ENCODE measurements at regions not wholly inside any gene's neighbourhood (a gene's known extent, or its start where the extent isn't known, plus 50 kb on each side); places are given as distances from the start of the nearest gene placed in this dataset.

DNA sequence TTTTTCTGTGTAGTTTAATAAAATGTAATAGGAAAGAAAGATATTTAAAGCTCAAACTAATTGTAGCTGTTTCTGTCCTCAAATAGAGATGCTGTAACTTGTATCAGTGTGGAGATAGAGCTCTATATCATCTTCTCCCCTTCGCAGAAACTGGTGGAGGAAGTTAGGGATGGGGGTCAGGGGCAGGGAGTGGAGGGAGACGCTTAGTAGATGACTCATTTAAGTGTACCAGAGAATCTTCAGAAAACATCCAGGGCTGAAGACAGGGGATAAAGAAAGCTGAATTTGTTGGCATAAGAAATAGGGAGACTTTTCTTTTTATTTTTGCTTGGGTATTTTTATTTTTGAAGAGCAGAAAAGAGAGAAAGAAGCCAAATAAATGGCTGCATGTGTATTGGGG is 282.6 kb upstream of the DPYD start:
- no peak for DNase-seq (ENCODE audit: low spot score)

DNA sequence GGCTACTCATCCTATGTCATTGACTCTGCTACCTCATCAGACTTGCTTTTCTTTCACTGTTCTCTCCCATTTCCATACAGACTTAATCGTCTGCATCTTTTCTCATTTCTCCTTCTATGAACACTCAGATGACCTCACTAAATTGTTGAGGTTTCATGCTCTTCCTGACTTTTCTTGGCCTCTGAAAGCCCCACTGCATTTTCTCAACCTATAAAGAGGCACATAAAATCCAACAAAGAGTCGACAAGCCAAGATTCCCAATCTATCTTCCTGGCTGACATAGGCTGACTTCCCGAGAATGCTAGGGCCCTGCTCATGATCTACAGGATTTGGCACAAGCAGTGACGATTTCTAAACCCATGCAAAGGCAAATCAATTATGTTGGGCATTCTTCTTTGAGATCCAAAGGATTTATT is 280.8 kb upstream of the DPYD start:
- peak; percentile 11 for DNase-seq (ENCODE audit: low spot score)

DNA sequence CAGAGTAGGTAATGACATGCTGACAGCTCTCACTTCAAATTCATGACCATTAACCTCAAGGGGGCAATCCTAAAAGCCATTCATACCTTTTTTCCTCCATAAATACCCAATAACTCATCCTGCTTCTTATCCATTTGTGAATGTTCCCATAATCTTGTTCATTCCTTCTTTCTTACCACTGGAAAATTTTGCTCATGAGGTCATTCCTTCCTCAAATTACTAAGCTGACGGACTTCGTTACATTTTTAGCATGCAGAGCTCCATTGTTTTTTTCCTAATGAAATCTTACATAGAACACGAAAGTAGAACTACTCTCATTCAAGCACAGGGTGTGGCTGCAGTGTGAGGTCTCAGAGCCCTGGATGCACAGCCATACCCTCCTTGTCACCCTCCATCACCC is 276.5 kb upstream of the DPYD start:
- DNase-seq (ENCODE audit: low spot score), result no peak

DNA sequence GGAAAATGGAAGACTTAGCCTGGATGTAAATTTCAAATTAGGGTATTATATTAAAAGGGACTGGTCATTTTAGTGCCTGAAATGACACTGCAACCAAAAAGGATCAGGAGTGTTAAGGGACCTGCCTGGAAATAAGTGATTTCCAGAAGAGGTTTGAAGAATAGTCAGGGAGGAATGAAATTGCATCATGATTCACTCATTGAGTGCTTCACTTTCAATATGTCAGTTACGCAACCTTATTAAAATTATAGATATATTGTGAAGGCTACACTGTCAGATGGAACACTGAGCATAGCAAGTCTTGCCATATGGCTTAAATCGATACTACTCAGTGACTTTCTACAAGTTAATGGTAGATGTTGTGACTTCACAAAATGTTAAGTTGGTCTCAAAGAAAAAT is 275.2 kb upstream of the DPYD start:
- no peak for DNase-seq (ENCODE audit: low spot score)

GRCh38 chr1:98188774-98189173 is 267.9 kb upstream of the DPYD start:
- no peak for DNase-seq (ENCODE audit: low spot score)

- DNase-seq (ENCODE audit: low spot score), result no peak
Measured at GRCh38 chr1:98184856-98185255, 264.0 kb upstream of the DPYD start.

DNA sequence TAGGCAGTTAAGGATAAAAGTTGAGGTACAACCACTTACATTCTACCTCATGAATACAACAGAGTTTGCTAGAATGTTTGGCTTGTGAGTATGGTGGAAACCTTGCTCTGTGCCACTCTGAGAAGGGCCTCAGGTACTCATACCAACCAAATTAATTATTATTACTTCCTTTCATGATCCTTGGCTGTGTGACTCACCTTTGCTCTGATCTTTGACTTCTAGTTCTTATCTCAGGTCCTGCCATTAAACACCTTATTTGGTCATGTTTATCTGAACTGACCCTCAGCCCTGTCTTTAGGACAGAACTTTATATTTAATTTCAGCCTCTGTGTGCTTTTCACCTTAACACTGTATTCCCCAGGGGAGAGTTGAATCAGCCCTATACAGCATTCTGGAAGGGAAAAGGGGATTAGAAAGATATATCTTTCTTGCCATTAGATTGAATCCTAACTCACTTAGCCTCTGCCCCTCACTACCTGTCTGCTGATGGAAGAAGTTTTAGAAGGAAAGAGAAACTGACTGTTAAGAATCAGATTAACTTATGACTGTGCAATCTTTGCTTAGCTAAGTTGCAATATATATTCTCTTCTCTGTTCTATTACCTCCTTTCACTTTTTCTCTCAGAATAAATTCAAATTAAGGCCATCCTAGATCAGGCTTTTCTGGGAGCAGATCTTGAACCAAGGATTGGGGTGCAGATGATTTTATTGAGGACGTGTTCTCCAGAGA is 260.4 kb upstream of the DPYD start:
- no peak for DNase-seq (ENCODE audit: low spot score)

GRCh38 chr1:98179151-98179773 is 258.4 kb upstream of the DPYD start:
- DNase-seq (ENCODE audit: low spot score), result no peak

DNA sequence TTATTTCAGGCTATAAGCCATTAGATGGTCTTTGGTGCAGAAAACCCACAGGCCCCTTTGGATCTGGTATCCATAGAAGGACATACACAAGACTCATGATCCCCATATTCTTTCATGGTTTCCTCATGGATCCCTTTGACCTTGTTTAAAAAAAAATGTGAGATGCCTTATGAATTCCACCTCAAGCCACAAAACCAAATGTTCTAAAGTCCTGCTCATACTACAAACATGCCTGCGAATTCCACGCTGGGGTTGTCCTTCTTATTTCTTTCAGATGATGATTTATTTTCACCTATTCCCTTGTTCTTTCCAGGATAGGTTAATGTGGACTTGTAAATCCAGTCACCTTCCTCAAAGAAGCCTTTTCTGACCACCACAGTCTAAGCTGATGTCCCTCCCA is 256.9 kb upstream of the DPYD start:
- DNase-seq (ENCODE audit: low spot score), result peak; percentile 8

DNA sequence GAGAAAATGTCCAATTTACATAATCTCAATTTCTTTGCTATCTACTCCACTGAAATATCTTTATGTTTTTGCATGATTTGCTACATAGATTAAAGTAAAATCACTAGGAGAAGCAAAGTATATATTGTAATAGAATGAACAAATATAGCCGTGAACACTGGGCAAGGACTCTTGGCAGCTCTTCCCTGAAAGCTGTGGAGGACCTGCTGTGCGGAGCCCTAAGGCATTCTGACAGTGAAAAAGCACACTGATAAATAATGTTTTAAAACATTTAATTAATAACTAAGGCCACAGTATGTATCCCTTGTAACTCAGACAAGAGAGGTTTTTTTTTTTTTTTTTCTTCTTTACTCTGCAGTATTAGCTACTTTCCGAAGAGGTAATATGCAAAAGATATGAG is 256.1 kb upstream of the DPYD start:
- no peak for DNase-seq (ENCODE audit: low spot score)

DNA sequence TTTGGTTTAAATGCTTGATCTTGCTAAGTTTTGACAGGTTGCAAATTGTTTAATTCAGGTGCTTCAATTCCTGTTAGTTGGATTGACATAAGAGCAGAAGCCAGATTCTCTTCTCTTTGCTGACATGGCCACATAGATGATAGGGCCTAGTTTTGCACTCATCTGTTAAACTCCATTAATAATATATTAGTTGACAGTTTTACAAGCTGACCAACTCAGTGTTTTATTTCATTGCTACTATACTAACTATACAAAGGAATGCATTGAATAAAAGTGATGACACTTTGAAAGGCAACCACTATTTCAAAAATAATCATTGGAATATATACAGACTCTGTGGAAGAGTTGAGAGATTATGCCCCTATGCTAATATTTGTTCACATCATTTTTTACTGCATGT is 255.6 kb upstream of the DPYD start:
- DNase-seq (ENCODE audit: low spot score), result no peak

- no peak for DNase-seq (ENCODE audit: low spot score)
Measured at GRCh38 chr1:98172578-98172977, 251.7 kb upstream of the DPYD start.

DNA sequence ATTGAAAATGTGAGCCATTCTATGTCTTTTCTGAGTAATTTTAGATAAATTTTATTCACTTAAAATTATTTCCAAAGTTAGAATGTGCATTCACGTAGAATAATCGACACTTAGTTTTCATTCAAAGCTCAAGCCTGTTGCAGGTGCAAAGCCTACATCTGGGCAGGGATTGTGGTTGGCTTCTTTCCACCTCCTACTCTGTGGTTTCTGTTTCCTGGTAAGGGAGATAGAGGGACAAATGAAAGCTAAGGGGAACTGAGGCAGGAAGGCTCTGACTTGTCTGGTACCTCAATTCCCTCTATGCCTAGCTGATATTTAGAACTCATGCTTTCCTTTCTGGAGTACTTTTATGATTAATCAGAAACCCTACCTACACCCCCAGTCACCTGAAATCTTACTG is 251.2 kb upstream of the DPYD start:
- no peak for DNase-seq (ENCODE audit: low spot score)

DNA sequence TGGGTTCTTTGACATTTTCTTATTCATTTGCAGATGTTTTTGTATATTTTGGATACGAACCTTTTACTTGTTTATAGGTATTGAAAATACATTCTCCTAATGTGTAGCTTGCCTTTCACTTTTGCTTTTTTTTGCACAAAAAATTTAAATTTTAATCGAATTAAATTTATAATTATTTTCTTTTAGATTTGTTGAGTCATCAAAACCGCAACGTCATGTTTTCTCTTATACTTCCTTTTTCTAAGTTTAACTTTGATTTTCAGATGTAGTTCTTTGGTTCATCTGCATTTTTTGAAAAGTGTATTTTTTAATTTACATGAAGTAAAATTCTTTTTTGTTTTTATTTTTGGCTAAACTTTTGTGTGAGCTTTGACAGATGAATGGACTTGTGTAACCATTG is 243.7 kb upstream of the DPYD start:
- DNase-seq (ENCODE audit: low spot score), result no peak

DNA sequence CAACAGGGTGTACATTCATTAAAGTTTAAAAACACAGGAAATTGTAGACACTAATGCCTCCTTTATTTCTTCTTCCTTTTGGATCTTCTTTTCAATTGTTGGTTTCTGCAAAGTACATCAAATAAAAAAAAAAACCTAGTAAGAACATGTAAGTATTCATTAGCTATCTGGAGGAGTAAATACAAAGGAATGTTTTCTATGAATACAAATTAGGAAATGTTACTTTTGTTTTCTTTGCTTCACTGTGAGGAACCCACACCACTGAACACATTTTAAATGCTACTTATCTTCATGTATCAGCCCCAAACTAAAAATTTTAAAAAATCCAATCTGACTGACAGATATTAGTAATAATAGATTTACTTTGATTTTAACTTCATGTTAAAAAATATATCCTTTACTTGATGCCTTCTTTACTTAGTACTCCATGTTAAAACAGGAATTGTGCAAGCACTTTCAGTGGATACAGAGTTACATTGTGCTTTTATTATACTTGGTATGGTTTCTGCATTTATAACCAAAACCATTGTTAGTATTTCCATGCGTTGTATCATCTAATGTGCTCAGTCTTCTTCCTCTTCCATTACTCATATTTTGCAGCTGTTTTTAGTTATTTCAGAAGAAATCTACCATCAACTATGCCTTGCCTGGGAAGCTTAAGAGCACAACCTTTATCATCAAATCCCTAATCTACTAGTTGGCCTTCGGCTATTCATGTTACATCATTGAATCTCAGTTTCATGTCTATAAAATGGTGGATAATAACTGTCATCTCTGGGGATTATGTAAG is 236.9 kb upstream of the DPYD start:
- DNase-seq (ENCODE audit: low spot score), result peak; percentile 28

- DNase-seq (ENCODE audit: low spot score), result peak; percentile 11
Measured at GRCh38 chr1:98147280-98147679, 226.4 kb upstream of the DPYD start.

GRCh38 chr1:98145655-98146054 is 224.8 kb upstream of the DPYD start:
- no peak for DNase-seq (ENCODE audit: low spot score)

- no peak for DNase-seq (ENCODE audit: low spot score)
Measured at GRCh38 chr1:98143403-98143802, 222.6 kb upstream of the DPYD start.

GRCh38 chr1:98133131-98133530 is 212.3 kb upstream of the DPYD start:
- DNase-seq (ENCODE audit: low spot score), result peak; percentile 47

DNA sequence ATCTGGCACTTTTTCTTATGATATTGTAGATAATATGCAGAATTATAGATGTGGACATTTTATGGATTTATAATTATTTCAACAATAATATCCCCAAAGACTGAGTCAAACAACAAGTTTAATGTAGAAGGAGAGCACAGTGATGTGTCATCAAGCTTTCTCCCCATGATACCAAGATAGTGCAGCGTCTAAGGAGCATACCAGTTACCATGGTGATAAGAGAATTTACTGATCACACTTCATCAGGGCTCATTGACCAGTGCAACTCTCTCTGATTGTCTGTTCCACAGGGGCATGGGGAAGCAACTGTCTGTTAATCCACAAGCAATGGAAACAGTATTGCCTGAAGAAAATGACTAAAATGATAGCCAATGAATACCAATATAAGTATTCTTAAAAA is 209.6 kb upstream of the DPYD start:
- DNase-seq (ENCODE audit: low spot score), result no peak

GRCh38 chr1:98129491-98129890 is 208.7 kb upstream of the DPYD start:
- DNase-seq (ENCODE audit: low spot score), result no peak

DNA sequence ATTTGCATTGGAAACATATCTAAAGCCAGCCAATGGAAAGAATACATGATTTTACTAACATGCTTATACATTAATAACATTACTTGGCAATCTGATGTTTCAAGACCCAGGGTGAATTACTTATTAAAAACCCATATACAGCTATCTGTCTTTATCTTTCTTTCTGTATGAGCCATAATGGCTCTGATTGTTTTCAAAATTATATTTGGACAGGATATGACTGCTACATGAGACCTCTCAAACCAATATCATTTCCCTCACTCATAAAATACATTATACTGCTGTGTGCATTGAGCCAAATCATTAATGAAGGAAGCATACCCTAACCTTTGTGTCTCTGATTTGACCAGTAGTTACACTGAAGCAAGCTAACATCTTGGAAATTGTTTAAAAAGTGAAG is 205.9 kb upstream of the DPYD start:
- no peak for DNase-seq (ENCODE audit: low spot score)

- DNase-seq (ENCODE audit: low spot score), result no peak
Measured at GRCh38 chr1:98121646-98122045, 200.8 kb upstream of the DPYD start.
